ENCODE measurements at regions not wholly inside any gene's neighbourhood (a gene's known extent, or its start where the extent isn't known, plus 50 kb on each side); places are given as distances from the start of the nearest gene placed in this dataset.

GRCh38 chr11:92439133-92439532 is 214.5 kb downstream of the FAT3 start:
- no peak overlapping the region for H3K4ac ChIP-seq (ENCODE audit: low read depth, low read length)
- no peak overlapping the region for H3K14ac ChIP-seq (ENCODE audit: low read length)
- no peaks in the 10 kb centered on the region for H3K9me3 ChIP-seq (ENCODE audit: insufficient read depth, low read depth, low read length)
- H3K4me1 ChIP-seq (ENCODE audit: control insufficient read depth in 1 of 2, insufficient read depth in 2 of 2, low read length in 2 of 2) = peaks cover 5 to 9% of the 10 kb centered on the region in 2 experiments
- WGBS (ENCODE audit: extremely low coverage, insufficient coverage, insufficient read length) = no CpG with 5 or more reads among the region's 1 CpG
- no peaks in the 10 kb centered on the region for H3K27me3 ChIP-seq (ENCODE audit: insufficient read depth, low read length)
- no peak overlapping the region for H4K8ac ChIP-seq (ENCODE audit: low read depth, low read length)
- H2BK12ac ChIP-seq (ENCODE audit: low read length) = no peak overlapping the region
- H3K27ac ChIP-seq (ENCODE audit: low read depth, low read length) = no peak overlapping the region
- H3K4me2 ChIP-seq (ENCODE audit: low read length) = no peak overlapping the region
- H3K9ac ChIP-seq (ENCODE audit: low read length) = no peak overlapping the region
- H3K23ac ChIP-seq (ENCODE audit: low read length) = no peak overlapping the region
- H3K79me2 ChIP-seq (ENCODE audit: control insufficient read depth, insufficient read depth, low read length, poor library complexity) = no peaks in the 10 kb centered on the region
- no peak overlapping the region for H3K18ac ChIP-seq (ENCODE audit: low read length)
- no peak overlapping the region for H4K91ac ChIP-seq (ENCODE audit: low read depth, low read length)
- H2AK5ac ChIP-seq (ENCODE audit: low read length) = no peak overlapping the region
- H3K79me1 ChIP-seq (ENCODE audit: low read length) = no peaks in the 10 kb centered on the region
- no peak for DNase-seq
- H3K4me3 ChIP-seq (ENCODE audit: low read depth, low read length) = no peak overlapping the region
- H2BK5ac ChIP-seq (ENCODE audit: low read depth, low read length, poor library complexity) = no peak overlapping the region
- H2AFZ ChIP-seq (ENCODE audit: insufficient read depth, low read length, poor library complexity) = no peak overlapping the region
- H3K36me3 ChIP-seq (ENCODE audit: control insufficient read depth in 1 of 2, insufficient read depth in 2 of 2, low read length in 2 of 2) = no peaks in the 10 kb centered on the region
- H2BK120ac ChIP-seq (ENCODE audit: insufficient read depth, low read length, poor library complexity) = no peak overlapping the region
- H4K12ac ChIP-seq (ENCODE audit: low read depth, low read length) = no peak overlapping the region

GRCh38 chr11:92440701-92441442 is 216.3 kb downstream of the FAT3 start:
- Histone ChIP-seq H3K4me3 (ENCODE audit: low read depth, low read length) (no peak overlapping the region), H3K4ac (ENCODE audit: low read depth, low read length) (no peak overlapping the region), H2BK120ac (ENCODE audit: insufficient read depth, low read length, poor library complexity) (no peak overlapping the region), H3K27ac (ENCODE audit: low read depth, low read length) (peak overlapping the region; percentile 13), H2BK5ac (ENCODE audit: low read depth, low read length, poor library complexity) (no peak overlapping the region), H3K79me1 (ENCODE audit: low read length) (no peaks in the 10 kb centered on the region), H3K23ac (ENCODE audit: low read length) (no peak overlapping the region), H2BK12ac (ENCODE audit: low read length) (no peak overlapping the region), H3K4me2 (ENCODE audit: low read length) (no peak overlapping the region), H4K8ac (ENCODE audit: low read depth, low read length) (no peak overlapping the region), H3K14ac (ENCODE audit: low read length) (no peak overlapping the region), H3K9ac (ENCODE audit: low read length) (no peak overlapping the region), H2AK5ac (ENCODE audit: low read length) (no peak overlapping the region), H3K36me3 (ENCODE audit: control insufficient read depth in 1 of 2, insufficient read depth in 2 of 2, low read length in 2 of 2) (no peaks in the 10 kb centered on the region), H4K12ac (ENCODE audit: low read depth, low read length) (no peak overlapping the region), H3K79me2 (ENCODE audit: control insufficient read depth, insufficient read depth, low read length, poor library complexity) (no peaks in the 10 kb centered on the region), H3K9me3 (ENCODE audit: insufficient read depth, low read depth, low read length) (no peaks in the 10 kb centered on the region), H3K27me3 (ENCODE audit: insufficient read depth, low read length) (no peaks in the 10 kb centered on the region), H3K18ac (ENCODE audit: low read length) (no peak overlapping the region), H4K91ac (ENCODE audit: low read depth, low read length) (no peak overlapping the region), H3K4me1 (ENCODE audit: control insufficient read depth in 1 of 2, insufficient read depth in 2 of 2, low read length in 2 of 2) (peaks cover 5 to 9% of the 10 kb centered on the region in 2 experiments), H2AFZ (ENCODE audit: insufficient read depth, low read length, poor library complexity) (no peak overlapping the region)
- no CpG with 5 or more reads among the region's 4 CpGs for WGBS (ENCODE audit: extremely low coverage, insufficient coverage, insufficient read length)
- DNase-seq = no peak

GRCh38 chr11:92441443-92441726 is 216.8 kb downstream of the FAT3 start:
- Histone ChIP-seq H2BK120ac (ENCODE audit: insufficient read depth, low read length, poor library complexity) (no peak overlapping the region), H2BK5ac (ENCODE audit: low read depth, low read length, poor library complexity) (no peak overlapping the region), H2AK5ac (ENCODE audit: low read length) (no peak overlapping the region), H2BK12ac (ENCODE audit: low read length) (no peak overlapping the region), H3K9ac (ENCODE audit: low read length) (no peak overlapping the region), H3K9me3 (ENCODE audit: insufficient read depth, low read depth, low read length) (no peaks in the 10 kb centered on the region), H3K14ac (ENCODE audit: low read length) (no peak overlapping the region), H3K23ac (ENCODE audit: low read length) (no peak overlapping the region), H4K91ac (ENCODE audit: low read depth, low read length) (no peak overlapping the region), H2AFZ (ENCODE audit: insufficient read depth, low read length, poor library complexity) (no peak overlapping the region), H3K4me1 (ENCODE audit: control insufficient read depth in 1 of 2, insufficient read depth in 2 of 2, low read length in 2 of 2) (peaks cover 5 to 9% of the 10 kb centered on the region in 2 experiments), H3K4ac (ENCODE audit: low read depth, low read length) (no peak overlapping the region), H3K79me1 (ENCODE audit: low read length) (no peaks in the 10 kb centered on the region), H4K8ac (ENCODE audit: low read depth, low read length) (no peak overlapping the region), H3K79me2 (ENCODE audit: control insufficient read depth, insufficient read depth, low read length, poor library complexity) (no peaks in the 10 kb centered on the region), H3K4me2 (ENCODE audit: low read length) (no peak overlapping the region), H3K27me3 (ENCODE audit: insufficient read depth, low read length) (no peaks in the 10 kb centered on the region), H3K18ac (ENCODE audit: low read length) (no peak overlapping the region), H4K12ac (ENCODE audit: low read depth, low read length) (no peak overlapping the region), H3K36me3 (ENCODE audit: control insufficient read depth in 1 of 2, insufficient read depth in 2 of 2, low read length in 2 of 2) (no peaks in the 10 kb centered on the region), H3K27ac (ENCODE audit: low read depth, low read length) (peak overlapping the region; percentile 54), H3K4me3 (ENCODE audit: low read depth, low read length) (no peak overlapping the region)
- no CpG with 5 or more reads among the region's 4 CpGs for WGBS (ENCODE audit: extremely low coverage, insufficient coverage, insufficient read length)
- no peak for DNase-seq

- H2AFZ ChIP-seq (ENCODE audit: insufficient read depth, low read length, poor library complexity) = no peak overlapping the region
- no peak overlapping the region for H3K27ac ChIP-seq (ENCODE audit: low read depth, low read length)
- no peak overlapping the region for H2AK5ac ChIP-seq (ENCODE audit: low read length)
- H2BK12ac ChIP-seq (ENCODE audit: low read length) = no peak overlapping the region
- H2BK5ac ChIP-seq (ENCODE audit: low read depth, low read length, poor library complexity) = no peak overlapping the region
- H3K36me3 ChIP-seq (ENCODE audit: control insufficient read depth in 1 of 2, insufficient read depth in 2 of 2, low read length in 2 of 2) = no peaks in the 10 kb centered on the region
- H3K4me2 ChIP-seq (ENCODE audit: low read length) = no peak overlapping the region
- no peak overlapping the region for H3K4me3 ChIP-seq (ENCODE audit: low read depth, low read length)
- no peaks in the 10 kb centered on the region for H3K79me1 ChIP-seq (ENCODE audit: low read length)
- no peaks in the 10 kb centered on the region for H3K79me2 ChIP-seq (ENCODE audit: control insufficient read depth, insufficient read depth, low read length, poor library complexity)
- no peaks in the 10 kb centered on the region for H3K9me3 ChIP-seq (ENCODE audit: insufficient read depth, low read depth, low read length)
- H4K8ac ChIP-seq (ENCODE audit: low read depth, low read length) = no peak overlapping the region
- peaks cover 5 to 12% of the 10 kb centered on the region in 2 experiments for H3K4me1 ChIP-seq (ENCODE audit: control insufficient read depth in 1 of 2, insufficient read depth in 2 of 2, low read length in 2 of 2)
- H4K12ac ChIP-seq (ENCODE audit: low read depth, low read length) = no peak overlapping the region
- no CpG with 5 or more reads among the region's 2 CpGs for WGBS (ENCODE audit: extremely low coverage, insufficient coverage, insufficient read length)
- DNase-seq = no peak
- no peak overlapping the region for H3K18ac ChIP-seq (ENCODE audit: low read length)
- H3K9ac ChIP-seq (ENCODE audit: low read length) = no peak overlapping the region
- no peak overlapping the region for H3K14ac ChIP-seq (ENCODE audit: low read length)
- no peak overlapping the region for H3K4ac ChIP-seq (ENCODE audit: low read depth, low read length)
- no peak overlapping the region for H4K91ac ChIP-seq (ENCODE audit: low read depth, low read length)
- no peak overlapping the region for H3K23ac ChIP-seq (ENCODE audit: low read length)
- H2BK120ac ChIP-seq (ENCODE audit: insufficient read depth, low read length, poor library complexity) = no peak overlapping the region
- H3K27me3 ChIP-seq (ENCODE audit: insufficient read depth, low read length) = no peaks in the 10 kb centered on the region
These were observed 218.6 kb downstream of the FAT3 start for GRCh38 chr11:92443199-92443598.

All from trophoblast cell (in vitro differentiated cells and primary cell).